Prostate gland (tissue), 2 donors: ENCODE measurements at regions not wholly inside any gene's neighbourhood (a gene's known extent, or its start where the extent isn't known, plus 50 kb on each side); places are given as distances from the start of the nearest gene placed in this dataset.

Experiments
- DNase-seq: peaks from one replicate; pipeline ENCODE4 v3.0.0-alpha.2; 2019; ENCODE audit warnings: low spot score
- H3K27ac ChIP-seq, 2 donors: fragments of 200-600 bp; sonication (generic); 2 replicates each; pipeline ENCODE4 v1.5.1; 2017 to 2019
- H3K27me3 ChIP-seq: fragments of 200-600 bp; sonication (generic); replicated peaks from 2 replicates; pipeline ENCODE4 v1.5.1; 2019; ENCODE audit not compliant: insufficient read depth
- H3K36me3 ChIP-seq, 2 donors: fragments of 200-600 bp; sonication (generic); 1 replicate in 1 of 2; 2 replicates in 1 of 2; pipeline versions ENCODE4 v1.5.1 to v1.8.1; 2017 to 2019
- H3K4me1 ChIP-seq: fragments of 200-600 bp; sonication (generic); replicated peaks from 2 replicates; pipeline ENCODE4 v1.5.1; 2019
- H3K4me3 ChIP-seq, 2 donors: fragments of 200-600 bp; sonication (generic); 2 replicates each; pipeline ENCODE4 v1.5.1; 2017 to 2019
- H3K9me3 ChIP-seq: fragments of 200-600 bp; sonication (generic); 2 replicates; pipeline ENCODE4 v1.5.1; 2017
- CTCF ChIP-seq, 4 experiments: fragments of 200-600 bp in 2 of 4; fragments of 450-650 bp in 2 of 4; sonication (generic) in 2 of 4; IDR thresholded peaks; 1 replicate in 3 of 4; 2 replicates in 1 of 4; pipeline ENCODE4 v1.5.1; 2016 to 2019; ENCODE audit warnings: antibody characterized with exemption in 4 of 4, mild to moderate bottlenecking in 2 of 4, moderate library complexity in 2 of 4
- POLR2A ChIP-seq: fragments of 450-650 bp; IDR thresholded peaks from one replicate; pipeline ENCODE4 v1.6.1; 2016; ENCODE audit warnings: antibody characterized with exemption, mild to moderate bottlenecking
- POLR2AphosphoS5 ChIP-seq: sonication (generic); formaldehyde crosslinking; IDR thresholded peaks from one replicate; pipeline ENCODE4 v1.6.1; 2017; ENCODE audit warnings: antibody characterized with exemption
- WGBS: methylation state at CpG from one replicate; pipeline ENCODE4 v1.1.5; 2018; 5-methylcytosine and 5-hydroxymethylcytosine counted together
- intact Hi-C: fragments of 100-400 bp; cut with DNase I; formaldehyde crosslinking; loops from one replicate; pipeline ENCODE4 v1.14.2; 2022

GRCh38 chr2:161100211-161100895 lies 59.9 kb upstream of the TANK start:
- Histone ChIP-seq H3K36me3 (no peaks in the 10 kb centered on the region), H3K27ac (no peak overlapping the region), H3K9me3 (no peaks in the 10 kb centered on the region), H3K27me3 (no peaks in the 10 kb centered on the region), H3K4me1 (no peaks in the 10 kb centered on the region), H3K4me3 (no peak overlapping the region)
- DNase-seq = no peak
- 40% methylated on average over 4 of the region's 4 CpGs for WGBS
- no peak for TF ChIP-seq CTCF (IDR thresholded peaks at IDR 0.05)
- TF ChIP-seq POLR2AphosphoS5 = no peak
- TF ChIP-seq POLR2A = no peak
- intact Hi-C loops = no loop called here

- H3K27ac ChIP-seq = no peak overlapping the region
- WGBS = 95% methylated on average over 2 of the region's 2 CpGs
These were observed 58.8 kb upstream of the TANK start for GRCh38 chr2:161101406-161101805.

GRCh38 chr2:161102770-161103450 lies 57.3 kb upstream of the TANK start:
- TF ChIP-seq POLR2A (no peak), POLR2AphosphoS5 (no peak), CTCF (IDR thresholded peaks at IDR 0.05) (no peak)
- no peaks in the 10 kb centered on the region for H3K27me3 ChIP-seq
- H3K36me3 ChIP-seq = no peaks in the 10 kb centered on the region
- no peaks in the 10 kb centered on the region for H3K4me1 ChIP-seq
- intact Hi-C loops = no loop called here
- no peak overlapping the region for H3K4me3 ChIP-seq
- H3K27ac ChIP-seq = no peak overlapping the region
- no peak for DNase-seq
- H3K9me3 ChIP-seq = no peaks in the 10 kb centered on the region

More at GRCh38 chr2:161101406-161101805, 58.8 kb upstream of the TANK start:
- no peak for TF ChIP-seq POLR2A
- no peak for TF ChIP-seq CTCF (IDR thresholded peaks at IDR 0.05)
- no peak for TF ChIP-seq POLR2AphosphoS5
- Histone ChIP-seq H3K9me3 (no peaks in the 10 kb centered on the region), H3K4me1 (no peaks in the 10 kb centered on the region), H3K4me3 (no peak overlapping the region), H3K27me3 (no peaks in the 10 kb centered on the region), H3K36me3 (no peaks in the 10 kb centered on the region)
- DNase-seq = no peak
- intact Hi-C loops = no loop called here

GRCh38 chr2:161103451-161103831 lies 56.8 kb upstream of the TANK start:
- DNase-seq = no peak
- TF ChIP-seq POLR2A (no peak), POLR2AphosphoS5 (no peak), CTCF (IDR thresholded peaks at IDR 0.05) (no peak)

GRCh38 chr2:161104054-161104553 lies 56.1 kb upstream of the TANK start:
- DNase-seq = no peak
- Histone ChIP-seq H3K9me3 (no peaks in the 10 kb centered on the region), H3K36me3 (no peaks in the 10 kb centered on the region), H3K27ac (no peak overlapping the region), H3K4me1 (no peaks in the 10 kb centered on the region), H3K27me3 (no peaks in the 10 kb centered on the region), H3K4me3 (no peak overlapping the region)
- WGBS = 73% methylated on average over 5 of the region's 5 CpGs
- TF ChIP-seq CTCF (IDR thresholded peaks at IDR 0.05) (no peak), POLR2A (no peak), POLR2AphosphoS5 (no peak)
- intact Hi-C loops = no loop called here

More at GRCh38 chr2:161103451-161103831, 56.8 kb upstream of the TANK start:
- H3K27me3 ChIP-seq = no peaks in the 10 kb centered on the region
- intact Hi-C loops = no loop called here
- H3K4me1 ChIP-seq = no peaks in the 10 kb centered on the region
- WGBS = 95% methylated on average over 4 of the region's 4 CpGs
- no peaks in the 10 kb centered on the region for H3K9me3 ChIP-seq
- no peak overlapping the region for H3K27ac ChIP-seq
- H3K4me3 ChIP-seq = no peak overlapping the region
- no peaks in the 10 kb centered on the region for H3K36me3 ChIP-seq
